HL-60 (cell line): ENCODE measurements at regions not wholly inside any gene's neighbourhood (a gene's known extent, or its start where the extent isn't known, plus 50 kb on each side); places are given as distances from the start of the nearest gene placed in this dataset.

ENCODE experiments used
- POLR2AphosphoS5 ChIP-seq: IDR thresholded peaks from 2 replicates; pipeline ENCODE4 v1.6.1; 2012; ENCODE audit warnings: low read depth
- TF ChIP-seq, protein P1 (sequence below): IDR thresholded peaks from one replicate; pipeline ENCODE4 v1.5.1; 2011; ENCODE audit warnings: low read length, control low read depth, inconsistent platforms; ENCODE audit not compliant: insufficient read depth
- TF ChIP-seq, protein P2 (sequence below): IDR thresholded peaks from 2 replicates; pipeline ENCODE4 v1.6.1; 2012; ENCODE audit warnings: low read depth; ENCODE audit not compliant: insufficient replicate concordance

DNA sequence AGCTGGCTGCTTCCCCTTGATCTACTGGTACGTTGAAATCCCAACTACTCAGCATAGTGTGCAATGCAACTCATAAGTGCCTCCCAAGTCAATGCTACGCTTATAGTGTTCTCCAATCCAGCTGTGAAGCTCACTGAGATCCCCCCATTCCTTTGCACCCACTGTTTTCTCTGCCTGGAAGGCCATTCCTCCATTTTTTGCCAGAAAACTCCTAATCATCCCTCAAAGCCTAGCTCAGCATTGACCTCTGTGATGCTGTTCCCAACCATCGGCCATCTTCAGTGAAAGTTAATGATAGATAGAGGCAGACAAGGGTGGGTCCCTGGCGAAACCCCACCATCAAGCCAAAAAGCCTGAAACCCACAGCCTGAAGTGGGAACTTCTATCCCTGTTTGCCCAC is 211.0 kb downstream of the ENC1 start:
- TF ChIP-seq, protein P1, sequence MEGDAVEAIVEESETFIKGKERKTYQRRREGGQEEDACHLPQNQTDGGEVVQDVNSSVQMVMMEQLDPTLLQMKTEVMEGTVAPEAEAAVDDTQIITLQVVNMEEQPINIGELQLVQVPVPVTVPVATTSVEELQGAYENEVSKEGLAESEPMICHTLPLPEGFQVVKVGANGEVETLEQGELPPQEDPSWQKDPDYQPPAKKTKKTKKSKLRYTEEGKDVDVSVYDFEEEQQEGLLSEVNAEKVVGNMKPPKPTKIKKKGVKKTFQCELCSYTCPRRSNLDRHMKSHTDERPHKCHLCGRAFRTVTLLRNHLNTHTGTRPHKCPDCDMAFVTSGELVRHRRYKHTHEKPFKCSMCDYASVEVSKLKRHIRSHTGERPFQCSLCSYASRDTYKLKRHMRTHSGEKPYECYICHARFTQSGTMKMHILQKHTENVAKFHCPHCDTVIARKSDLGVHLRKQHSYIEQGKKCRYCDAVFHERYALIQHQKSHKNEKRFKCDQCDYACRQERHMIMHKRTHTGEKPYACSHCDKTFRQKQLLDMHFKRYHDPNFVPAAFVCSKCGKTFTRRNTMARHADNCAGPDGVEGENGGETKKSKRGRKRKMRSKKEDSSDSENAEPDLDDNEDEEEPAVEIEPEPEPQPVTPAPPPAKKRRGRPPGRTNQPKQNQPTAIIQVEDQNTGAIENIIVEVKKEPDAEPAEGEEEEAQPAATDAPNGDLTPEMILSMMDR: no peak
- TF ChIP-seq POLR2AphosphoS5: no peak
- TF ChIP-seq, protein P2, sequence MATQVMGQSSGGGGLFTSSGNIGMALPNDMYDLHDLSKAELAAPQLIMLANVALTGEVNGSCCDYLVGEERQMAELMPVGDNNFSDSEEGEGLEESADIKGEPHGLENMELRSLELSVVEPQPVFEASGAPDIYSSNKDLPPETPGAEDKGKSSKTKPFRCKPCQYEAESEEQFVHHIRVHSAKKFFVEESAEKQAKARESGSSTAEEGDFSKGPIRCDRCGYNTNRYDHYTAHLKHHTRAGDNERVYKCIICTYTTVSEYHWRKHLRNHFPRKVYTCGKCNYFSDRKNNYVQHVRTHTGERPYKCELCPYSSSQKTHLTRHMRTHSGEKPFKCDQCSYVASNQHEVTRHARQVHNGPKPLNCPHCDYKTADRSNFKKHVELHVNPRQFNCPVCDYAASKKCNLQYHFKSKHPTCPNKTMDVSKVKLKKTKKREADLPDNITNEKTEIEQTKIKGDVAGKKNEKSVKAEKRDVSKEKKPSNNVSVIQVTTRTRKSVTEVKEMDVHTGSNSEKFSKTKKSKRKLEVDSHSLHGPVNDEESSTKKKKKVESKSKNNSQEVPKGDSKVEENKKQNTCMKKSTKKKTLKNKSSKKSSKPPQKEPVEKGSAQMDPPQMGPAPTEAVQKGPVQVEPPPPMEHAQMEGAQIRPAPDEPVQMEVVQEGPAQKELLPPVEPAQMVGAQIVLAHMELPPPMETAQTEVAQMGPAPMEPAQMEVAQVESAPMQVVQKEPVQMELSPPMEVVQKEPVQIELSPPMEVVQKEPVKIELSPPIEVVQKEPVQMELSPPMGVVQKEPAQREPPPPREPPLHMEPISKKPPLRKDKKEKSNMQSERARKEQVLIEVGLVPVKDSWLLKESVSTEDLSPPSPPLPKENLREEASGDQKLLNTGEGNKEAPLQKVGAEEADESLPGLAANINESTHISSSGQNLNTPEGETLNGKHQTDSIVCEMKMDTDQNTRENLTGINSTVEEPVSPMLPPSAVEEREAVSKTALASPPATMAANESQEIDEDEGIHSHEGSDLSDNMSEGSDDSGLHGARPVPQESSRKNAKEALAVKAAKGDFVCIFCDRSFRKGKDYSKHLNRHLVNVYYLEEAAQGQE: no peak
